Tibial artery (tissue), 4 donors: ENCODE measurements at regions not wholly inside any gene's neighbourhood (a gene's known extent, or its start where the extent isn't known, plus 50 kb on each side); places are given as distances from the start of the nearest gene placed in this dataset.

Experiments used
- DNase-seq, 2 donors: peaks; one replicate each; pipeline ENCODE4 v3.0.0-alpha.2; 2019
- H3K27ac ChIP-seq, 2 donors: fragments of 200-600 bp; sonication (generic) in 1 of 2; 1 replicate in 1 of 2; 2 replicates in 1 of 2; pipeline ENCODE4 v1.5.1; 2018 to 2019; ENCODE audit warnings: mild to moderate bottlenecking in 1 of 2
- H3K27me3 ChIP-seq, 2 donors: fragments of 200-600 bp; sonication (generic) in 1 of 2; one replicate each; pipeline versions ENCODE4 v1.5.1 to v1.6.0; 2016 to 2019
- H3K36me3 ChIP-seq, 3 donors: fragments of 200-600 bp; sonication (generic) in 2 of 3; one replicate each; pipeline ENCODE4 v1.5.1; 2016 to 2019; ENCODE audit warnings: mild to moderate bottlenecking in 2 of 3
- H3K4me1 ChIP-seq, 4 donors: fragments of 200-600 bp; sonication (generic) in 2 of 4; 1 replicate in 3 of 4; 2 replicates in 1 of 4; pipeline ENCODE4 v1.5.1; 2016 to 2019
- H3K4me3 ChIP-seq, 2 donors: fragments of 200-600 bp; sonication (generic) in 1 of 2; 1 replicate in 1 of 2; 2 replicates in 1 of 2; pipeline ENCODE4 v1.5.1; 2018 to 2019; ENCODE audit warnings: mild to moderate bottlenecking in 2 of 2
- H3K9me3 ChIP-seq, 3 donors: fragments of 200-600 bp; sonication (generic) in 1 of 3; one replicate each; pipeline ENCODE4 v1.5.1; 2016 to 2019
- CTCF ChIP-seq, 2 experiments: fragments of 200-600 bp in 1 of 2; fragments of 450-650 bp in 1 of 2; IDR thresholded peaks; one replicate each; pipeline ENCODE4 v1.5.1; 2017 to 2019; ENCODE audit warnings: antibody characterized with exemption in 2 of 2, mild to moderate bottlenecking in 1 of 2, moderate library complexity in 1 of 2
- intact Hi-C: fragments of 100-400 bp; cut with DNase I; formaldehyde crosslinking; loops from one replicate; pipeline ENCODE4 v1.15.0; 2023; ENCODE audit warnings: low total_unique reads

- no peak overlapping the region for H3K27ac ChIP-seq
- intact Hi-C loops, result no loop called here
- H3K4me1 ChIP-seq, result no peaks in the 10 kb centered on the region
- H3K36me3 ChIP-seq, result no peaks in the 10 kb centered on the region
- H3K27me3 ChIP-seq, result no peaks in the 10 kb centered on the region
- H3K4me3 ChIP-seq, result no peak overlapping the region
- TF ChIP-seq CTCF (IDR thresholded peaks at IDR 0.05), result no peak
- DNase-seq, result no peak
- H3K9me3 ChIP-seq, result no peaks in the 10 kb centered on the region
Observed at GRCh38 chr2:34368304-34368703, 769.2 kb upstream of the FAM98A start.

- no peak for TF ChIP-seq CTCF (IDR thresholded peaks at IDR 0.05)
- no peaks in the 10 kb centered on the region for H3K36me3 ChIP-seq
- H3K27ac ChIP-seq, result no peak overlapping the region
- H3K4me3 ChIP-seq, result no peak overlapping the region
- no peak for DNase-seq
- no peaks in the 10 kb centered on the region for H3K4me1 ChIP-seq
- H3K27me3 ChIP-seq, result no peaks in the 10 kb centered on the region
- H3K9me3 ChIP-seq, result no peaks in the 10 kb centered on the region
- intact Hi-C loops, result no loop called here
Observed at GRCh38 chr2:34365932-34366331, 766.8 kb upstream of the FAM98A start.

GRCh38 chr2:34365512-34365911, 766.4 kb upstream of the FAM98A start:
- Histone ChIP-seq H3K27ac (no peak overlapping the region), H3K9me3 (no peaks in the 10 kb centered on the region), H3K4me1 (no peaks in the 10 kb centered on the region), H3K27me3 (no peaks in the 10 kb centered on the region), H3K4me3 (no peak overlapping the region), H3K36me3 (no peaks in the 10 kb centered on the region)
- no peak for TF ChIP-seq CTCF (IDR thresholded peaks at IDR 0.05)
- DNase-seq, result no peak
- intact Hi-C loops, result no loop called here

GRCh38 chr2:34353509-34354113, 754.5 kb upstream of the FAM98A start:
- no peaks in the 10 kb centered on the region for H3K9me3 ChIP-seq
- no peak for TF ChIP-seq CTCF (IDR thresholded peaks at IDR 0.05)
- H3K36me3 ChIP-seq, result no peaks in the 10 kb centered on the region
- no peak overlapping the region for H3K4me3 ChIP-seq
- no peak overlapping the region for H3K27ac ChIP-seq
- H3K4me1 ChIP-seq, result no peaks in the 10 kb centered on the region
- H3K27me3 ChIP-seq, result no peaks in the 10 kb centered on the region
- DNase-seq, result no peak
- intact Hi-C loops, result no loop called here

- Histone ChIP-seq H3K4me1 (no peaks in the 10 kb centered on the region), H3K27ac (no peak overlapping the region), H3K36me3 (no peaks in the 10 kb centered on the region), H3K27me3 (no peaks in the 10 kb centered on the region), H3K4me3 (no peak overlapping the region), H3K9me3 (no peaks in the 10 kb centered on the region)
- no peak for DNase-seq
- TF ChIP-seq CTCF (IDR thresholded peaks at IDR 0.05), result no peak
- intact Hi-C loops, result no loop called here
Observed at GRCh38 chr2:34349527-34349926, 750.4 kb upstream of the FAM98A start.

GRCh38 chr2:34345030-34345429, 745.9 kb upstream of the FAM98A start:
- no peak for TF ChIP-seq CTCF (IDR thresholded peaks at IDR 0.05)
- Histone ChIP-seq H3K27me3 (no peaks in the 10 kb centered on the region), H3K36me3 (no peaks in the 10 kb centered on the region), H3K27ac (no peak overlapping the region), H3K4me1 (no peaks in the 10 kb centered on the region), H3K9me3 (no peaks in the 10 kb centered on the region), H3K4me3 (no peak overlapping the region)
- no peak for DNase-seq
- intact Hi-C loops, result no loop called here
